Spleen (tissue), 7 donors: ENCODE measurements at regions not wholly inside any gene's neighbourhood (a gene's known extent, or its start where the extent isn't known, plus 50 kb on each side); places are given as distances from the start of the nearest gene placed in this dataset.

Experiments
- CTCF ChIP-seq, 11 experiments: fragments of 200-600 bp in 7 of 11; fragments of 450-650 bp in 4 of 11; sonication (generic) in 4 of 11; IDR thresholded peaks in 8 of 11; conservative IDR thresholded peaks in 3 of 11; 1 replicate in 7 of 11; 2 replicates in 4 of 11; pipeline versions ENCODE4 v1.4.0 to v1.8.0; 2016 to 2021; ENCODE audit warnings: antibody characterized with exemption in 11 of 11, inconsistent platforms in 4 of 11, mild to moderate bottlenecking in 1 of 11
- POLR2A ChIP-seq, 3 donors: fragments of 450-650 bp; IDR thresholded peaks; one replicate each; pipeline ENCODE4 v1.5.1; 2017; ENCODE audit warnings: antibody characterized with exemption in 3 of 3, mild to moderate bottlenecking in 1 of 3
- POLR2AphosphoS5 ChIP-seq, 3 donors: sonication (generic); formaldehyde crosslinking; IDR thresholded peaks; one replicate each; pipeline ENCODE4 v1.5.1; 2017; ENCODE audit warnings: antibody characterized with exemption in 3 of 3
- donor health status: DM: no; HTN: no; CAD: no; lungs with moderate emphysema.
- donor health status: DM: no; HTN: no; CAD: no.
- donor health status: DM: no; HTN: no; CAD: no.

GRCh38 chr16:86984991-86985647 lies 332.1 kb downstream of the C16orf95 start:
- TF ChIP-seq POLR2A (IDR thresholded peaks at IDR 0.05) (no peak), POLR2AphosphoS5 (IDR thresholded peaks at IDR 0.05) (no peak), CTCF (IDR thresholded peaks at IDR 0.05 in 8 of 11, conservative IDR thresholded peaks at IDR 0.05 in 3 of 11) (no peak)
